ENCODE measurements at regions not wholly inside any gene's neighbourhood (a gene's known extent, or its start where the extent isn't known, plus 50 kb on each side); places are given as distances from the start of the nearest gene placed in this dataset.

DNA sequence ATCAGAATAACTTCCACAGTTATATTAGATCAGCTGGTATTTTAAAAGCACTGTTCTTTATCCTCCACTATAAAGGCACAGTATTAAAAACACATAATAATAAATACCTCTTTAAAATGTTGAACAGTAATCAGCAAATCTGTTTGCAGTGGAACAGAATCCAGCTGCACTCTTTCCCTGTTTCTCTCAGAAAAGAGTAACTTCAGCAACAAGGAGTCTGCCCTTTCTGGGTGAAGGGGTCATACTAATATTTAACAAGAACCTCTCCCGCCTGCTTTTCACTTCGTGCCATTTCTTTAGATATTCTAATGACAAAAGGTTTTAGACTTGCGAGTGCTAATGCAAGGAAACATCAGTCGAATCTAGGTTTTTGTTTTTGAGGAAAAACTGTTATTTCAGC is 194.2 kb upstream of the FMN2 start:
- no peak overlapping the region for H4K91ac ChIP-seq (replicated peaks; ENCODE audit: insufficient read length, low read length)
- H2BK12ac ChIP-seq (ENCODE audit: low read depth, low read length), result no peak overlapping the region
- FAIRE-seq (no peak), DNase-seq (ENCODE audit: low read depth in 1 of 2, low spot score in 2 of 2) (no peak)
- H2BK120ac ChIP-seq (replicated peaks; ENCODE audit: low read depth, low read length), result no peak overlapping the region
- H3K4me3 ChIP-seq (ENCODE audit: extremely low read depth in 1 of 4, insufficient read depth in 2 of 4, low read depth in 3 of 4, low read length in 4 of 4), result peak overlapping the region in 1 of 4 experiments; percentile 32; a peak in 2 of 8 replicates
- no peak overlapping the region for H2AFZ ChIP-seq (ENCODE audit: low read length)
- H3K56ac ChIP-seq (replicated peaks; ENCODE audit: insufficient read length, low read depth, low read length), result no peak overlapping the region
- H3K9ac ChIP-seq (replicated peaks in 1 of 4; ENCODE audit: extremely low read depth in 1 of 4, low read depth in 3 of 4, low read length in 3 of 4), result no peak overlapping the region
- no peaks in the 10 kb centered on the region for H3K79me1 ChIP-seq (ENCODE audit: low read depth, low read length)
- TF ChIP-seq JUN (IDR thresholded peaks at IDR 0.05; ENCODE audit: low read depth, low read length) (no peak), KDM5A (IDR thresholded peaks at IDR 0.05; ENCODE audit: low read length) (no peak), TAF7 (optimal IDR thresholded peaks at IDR 0.05; ENCODE audit: borderline replicate concordance, low read depth, low read length) (no peak), HDAC2 (IDR thresholded peaks at IDR 0.05; ENCODE audit: borderline replicate concordance in 1 of 2, low read depth in 2 of 2, low read length in 2 of 2) (no peak), JUND (IDR thresholded peaks at IDR 0.05; ENCODE audit: low read length) (no peak), POLR2A (IDR thresholded peaks at IDR 0.05; ENCODE audit: control extremely low read depth in 1 of 2, low read depth in 2 of 2, low read length in 2 of 2) (no peak), POU5F1 (IDR thresholded peaks at IDR 0.05; ENCODE audit: low read depth, low read length) (no peak), SP2 (IDR thresholded peaks at IDR 0.05; ENCODE audit: low read length) (no peak), BCL11A (IDR thresholded peaks at IDR 0.05; ENCODE audit: low read depth in 2 of 2, low read length in 2 of 2) (no peak), CHD1 (IDR thresholded peaks at IDR 0.05; ENCODE audit: low read depth, low read length) (no peak), SP1 (IDR thresholded peaks at IDR 0.05; ENCODE audit: low read depth, low read length) (no peak), RXRA (IDR thresholded peaks at IDR 0.05; ENCODE audit: insufficient read depth, low read depth, low read length) (no peak)
- H3K27ac ChIP-seq (ENCODE audit: low read depth, low read length), result no peak overlapping the region
- no peak overlapping the region for H4K5ac ChIP-seq (ENCODE audit: insufficient read length, low read depth, low read length)
- ChIA-PET POLR2A (ENCODE audit: partially characterized antibody) (no interaction called here), CTCF (ENCODE audit: partially characterized antibody) (interaction anchor here (0.6 to 2.4 kb wide), 39 partner anchors 8 to 1045 kb away, joined by 3 to 17 read pairs (median 4); no protein-coding TSS in a partner anchor)
- H3K14ac ChIP-seq (ENCODE audit: insufficient read length), result no peak overlapping the region
- H2BK15ac ChIP-seq (ENCODE audit: low read length), result no peak overlapping the region
- no peak overlapping the region for H3K4ac ChIP-seq (replicated peaks; ENCODE audit: insufficient read length, low read depth, low read length)
- no peak overlapping the region for H3K18ac ChIP-seq (ENCODE audit: extremely low read depth, low read length)
- H3K4me1 ChIP-seq (replicated peaks in 1 of 4; ENCODE audit: control insufficient read depth in 3 of 4, insufficient read depth in 4 of 4, low read length in 3 of 4), result 0 out of 7 replicates have a peak, but pooled peaks cover 0 to 2% (median 0%) of the 10 kb centered on the region in 4 experiments
- H2BK5ac ChIP-seq (ENCODE audit: low read depth, low read length), result no peak overlapping the region
- no peak overlapping the region for H4K8ac ChIP-seq (ENCODE audit: extremely low read depth, insufficient read depth, low read length)
- 33% methylated on average over 4 of the region's 4 CpGs; no CpG with 5 or more reads in 1 of the 2 experiments for WGBS, 2 experiments (ENCODE audit: extremely low coverage in 1 of 2, insufficient coverage in 1 of 2, insufficient read length in 1 of 2, insufficient replicate concordance in 2 of 2, low coverage in 1 of 2, low lambda C conversion rate in 2 of 2, missing lambda C conversion rate in 1 of 2)
- H3K36me3 ChIP-seq (ENCODE audit: control insufficient read depth in 2 of 4, insufficient read depth in 4 of 4, low read length in 3 of 4), result no peaks in the 10 kb centered on the region
- no peaks in the 10 kb centered on the region for H3K23me2 ChIP-seq (ENCODE audit: low read depth, low read length)
- no peak overlapping the region for H2AK5ac ChIP-seq (ENCODE audit: low read depth, low read length)
- no peaks in the 10 kb centered on the region for H3K27me3 ChIP-seq (replicated peaks in 1 of 4; ENCODE audit: control insufficient read depth in 3 of 4, extremely low read depth in 1 of 4, insufficient read depth in 3 of 4, low read length in 3 of 4)
- no peaks in the 10 kb centered on the region for H4K20me1 ChIP-seq (replicated peaks in 1 of 2; ENCODE audit: control insufficient read depth in 1 of 2, insufficient read depth in 2 of 2, low read length in 2 of 2)
- no peaks in the 10 kb centered on the region; a peak in 1 of 4 replicates for H3K9me3 ChIP-seq (ENCODE audit: insufficient read depth in 2 of 2, low read depth in 1 of 2, low read length in 1 of 2)
- peak overlapping the region in 1 of 2 experiments; percentile 29; a peak in 1 of 4 replicates for H3K4me2 ChIP-seq (ENCODE audit: insufficient read depth in 1 of 2, low read depth in 2 of 2, low read length in 2 of 2)
- H3K79me2 ChIP-seq (ENCODE audit: control insufficient read depth in 1 of 2, insufficient read depth in 2 of 2, low read length in 2 of 2), result no peaks in the 10 kb centered on the region
- H2BK20ac ChIP-seq (ENCODE audit: low read length), result no peak overlapping the region
- no peak overlapping the region for H3K23ac ChIP-seq (ENCODE audit: insufficient read length)

All from H1 (cell line).